ENCODE measurements at regions not wholly inside any gene's neighbourhood (a gene's known extent, or its start where the extent isn't known, plus 50 kb on each side); places are given as distances from the start of the nearest gene placed in this dataset.
"Not testable (repeated sequence)": the region's sequence is repeated elsewhere in the genome, so short reads cannot be mapped to it uniquely, and the experiment has no call there.

DNA sequence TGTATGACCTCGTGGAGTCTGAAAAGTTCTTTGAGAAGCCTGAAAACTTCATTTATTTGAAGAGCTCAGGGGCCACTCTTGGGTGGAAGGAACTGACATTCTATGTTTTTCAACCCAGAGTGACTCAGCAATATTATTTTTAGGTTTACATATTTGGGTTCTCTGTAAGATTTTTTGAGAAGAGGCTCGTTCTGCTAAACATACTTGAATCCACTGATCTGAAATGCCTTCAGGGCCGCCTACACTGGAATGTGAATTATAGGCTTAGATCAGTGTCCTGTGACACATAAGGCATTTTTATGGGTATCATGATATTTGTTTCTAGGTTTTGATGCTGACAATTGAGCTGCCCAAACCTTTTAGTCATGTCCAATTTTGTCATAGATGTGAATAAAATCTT is 86.2 kb downstream of the PSAT1 start:
- DNase-seq: no peak

DNA sequence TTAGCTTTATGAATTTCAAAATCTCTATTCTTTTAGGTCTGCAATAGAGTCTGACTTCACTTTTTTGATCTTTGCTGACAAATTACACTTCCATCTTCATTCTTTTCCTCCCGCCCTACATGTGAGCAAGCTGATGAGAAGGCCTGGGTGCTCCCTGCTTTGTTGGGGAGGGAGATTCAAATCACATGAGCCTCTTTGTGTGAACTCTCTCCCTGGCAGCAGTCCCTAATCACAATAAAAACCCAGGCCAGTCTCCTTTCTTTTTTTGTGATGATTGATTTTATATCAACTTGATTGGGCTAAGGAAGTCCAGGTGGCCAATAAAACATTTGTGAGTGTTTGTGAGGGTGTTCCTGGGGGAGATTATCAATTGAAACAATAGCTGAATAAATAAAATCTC is 89.4 kb downstream of the PSAT1 start:
- DNase-seq: no peak

GRCh38 chr9:78386773-78387172 is 89.8 kb downstream of the PSAT1 start:
- no peak for DNase-seq

DNA sequence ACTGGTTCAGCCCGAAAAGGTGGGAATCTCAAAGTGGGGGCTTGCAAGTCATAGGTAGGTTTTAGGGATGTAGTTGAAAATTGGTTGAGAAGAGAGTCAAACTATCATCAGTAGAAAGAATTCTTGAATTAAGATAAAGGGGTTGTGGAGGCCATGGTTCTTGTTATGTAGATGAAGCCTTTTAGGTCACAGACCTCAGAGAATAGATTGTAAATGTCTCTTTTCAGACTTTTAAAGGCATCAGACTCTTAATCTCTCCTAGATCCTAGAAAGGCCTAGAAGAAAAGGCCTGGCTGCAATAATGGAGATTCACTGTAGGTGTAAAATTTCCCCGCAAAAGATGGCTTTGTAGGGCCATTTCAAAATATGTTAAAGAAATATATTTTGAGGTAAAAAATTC is 96.4 kb downstream of the PSAT1 start:
- DNase-seq: no peak

- DNase-seq: no peak
These were observed 97.0 kb downstream of the PSAT1 start for GRCh38 chr9:78393932-78394331.

GRCh38 chr9:78396087-78396486 is 99.2 kb downstream of the PSAT1 start:
- DNase-seq: no peak

- DNase-seq: no peak
These were observed 100.1 kb downstream of the PSAT1 start for GRCh38 chr9:78397045-78397444.

- DNase-seq: peak; percentile 27
These were observed 100.5 kb downstream of the PSAT1 start for GRCh38 chr9:78397454-78397853.

GRCh38 chr9:78399153-78399552 is 102.2 kb downstream of the PSAT1 start:
- no peak for DNase-seq

- no peak for DNase-seq
These were observed 103.6 kb downstream of the PSAT1 start for GRCh38 chr9:78400496-78400895.

- no peak for DNase-seq
These were observed 108.5 kb downstream of the PSAT1 start for GRCh38 chr9:78405461-78405860.

- no peak for DNase-seq
These were observed 109.2 kb downstream of the PSAT1 start for GRCh38 chr9:78406146-78406545.

DNA sequence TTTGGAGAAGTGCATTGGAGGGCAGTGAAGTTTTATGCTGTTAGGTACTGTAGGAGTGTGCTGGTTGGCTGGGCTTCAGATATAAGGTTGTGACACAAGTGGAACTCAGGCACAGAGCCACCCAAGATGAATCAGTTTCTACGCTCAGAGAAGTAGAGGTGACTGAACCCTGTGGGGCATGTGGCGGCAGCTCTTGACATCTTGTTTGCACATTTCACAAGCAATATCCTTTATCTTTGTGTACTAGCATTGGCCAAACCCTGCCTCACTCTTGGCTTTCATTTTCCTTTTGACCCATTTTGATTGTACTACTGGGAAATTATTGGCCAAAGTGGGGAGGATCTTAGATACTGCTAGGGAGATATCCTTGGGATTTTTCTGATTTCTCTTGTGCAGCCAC is 110.0 kb downstream of the PSAT1 start:
- no peak for DNase-seq

GRCh38 chr9:78407636-78408312 is 110.8 kb downstream of the PSAT1 start:
- no peak for DNase-seq

DNA sequence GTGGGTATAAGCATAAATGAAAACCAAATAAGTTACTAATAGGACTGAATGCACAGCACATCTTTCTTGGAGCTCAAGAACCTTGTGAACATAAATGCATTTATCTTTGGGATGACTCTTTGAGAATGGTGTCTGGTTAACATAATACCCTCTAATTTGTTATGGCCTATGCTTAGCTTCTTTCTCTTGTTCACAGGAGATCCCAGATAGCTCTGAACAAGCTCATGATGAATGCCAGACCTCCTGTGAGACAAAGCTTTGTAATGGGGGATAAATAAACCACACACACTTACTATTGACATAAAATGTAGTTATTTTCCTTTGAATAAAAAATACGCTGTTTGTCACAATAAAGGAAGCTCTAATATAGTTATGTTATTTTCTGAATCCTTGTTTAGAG is 111.5 kb downstream of the PSAT1 start:
- DNase-seq: no peak

DNA sequence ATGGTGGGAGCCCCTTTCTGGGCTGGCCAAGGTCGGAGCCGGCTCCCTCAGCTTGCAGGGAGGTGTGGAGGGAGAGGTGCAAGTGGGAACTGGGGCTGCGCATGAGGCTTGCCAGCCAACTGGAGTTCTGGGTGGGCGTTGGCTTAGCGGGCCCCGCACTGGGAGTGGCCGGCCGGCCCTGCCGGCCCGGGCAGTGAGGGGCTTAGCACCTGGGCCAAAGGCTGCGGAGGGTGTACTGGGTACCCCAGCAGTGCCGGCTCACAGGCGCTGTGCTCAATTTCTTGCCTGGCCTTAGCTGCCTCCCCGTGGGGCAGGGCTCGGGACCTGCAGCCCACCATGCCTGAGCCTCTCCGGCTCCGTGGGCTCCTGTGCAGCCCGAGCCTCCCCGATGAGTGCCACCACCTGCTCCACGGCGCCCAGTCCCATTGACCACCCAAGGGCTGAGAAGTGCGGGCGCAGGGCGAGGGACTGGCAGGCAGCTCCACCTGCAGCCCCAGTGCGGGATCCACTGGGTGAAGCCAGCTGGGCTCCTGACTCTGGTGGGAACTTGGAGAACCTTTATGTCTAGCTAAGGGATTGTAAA is 113.1 kb downstream of the PSAT1 start:
- DNase-seq: not testable (repeated sequence)

DNA sequence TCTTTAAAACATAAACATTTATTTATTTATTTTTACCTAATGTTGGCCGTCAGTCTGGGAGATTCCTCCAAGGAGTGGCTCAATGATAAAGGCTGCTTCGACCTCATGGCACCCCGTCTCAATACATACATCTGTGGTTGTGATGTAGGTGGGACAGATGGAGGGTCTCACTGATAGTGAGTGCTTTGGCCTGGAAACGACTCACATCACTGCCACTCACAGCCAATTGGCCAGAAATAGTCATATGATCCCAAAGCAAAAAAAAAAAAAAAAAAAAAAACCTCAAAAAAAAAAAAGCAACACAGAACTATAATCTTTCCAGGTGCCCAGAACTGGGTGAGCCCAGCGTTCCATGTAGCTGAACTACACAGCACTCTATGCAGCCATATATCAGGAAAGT is 125.4 kb downstream of the PSAT1 start:
- DNase-seq: no peak

GRCh38 chr9:78424299-78424698 is 127.4 kb downstream of the PSAT1 start:
- no peak for DNase-seq

DNA sequence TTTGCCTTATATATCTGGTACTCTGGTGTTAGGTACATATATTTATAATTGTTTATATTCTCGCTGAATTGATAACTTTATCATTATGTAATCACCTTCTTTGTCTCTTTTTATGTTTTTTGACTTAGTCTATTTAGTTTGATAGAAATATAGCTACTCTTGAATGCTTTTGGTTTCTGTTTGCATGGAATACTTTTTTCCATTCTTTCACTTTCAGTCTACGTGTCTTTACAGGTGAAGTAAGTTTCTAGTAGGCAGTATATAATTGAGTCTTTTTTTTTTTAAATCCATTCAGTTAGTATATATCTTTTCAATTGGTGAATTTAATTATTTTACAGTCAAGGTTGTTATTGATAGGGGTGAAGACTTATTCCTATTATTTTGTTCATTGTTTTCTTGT is 131.7 kb downstream of the PSAT1 start:
- DNase-seq: no peak

DNA sequence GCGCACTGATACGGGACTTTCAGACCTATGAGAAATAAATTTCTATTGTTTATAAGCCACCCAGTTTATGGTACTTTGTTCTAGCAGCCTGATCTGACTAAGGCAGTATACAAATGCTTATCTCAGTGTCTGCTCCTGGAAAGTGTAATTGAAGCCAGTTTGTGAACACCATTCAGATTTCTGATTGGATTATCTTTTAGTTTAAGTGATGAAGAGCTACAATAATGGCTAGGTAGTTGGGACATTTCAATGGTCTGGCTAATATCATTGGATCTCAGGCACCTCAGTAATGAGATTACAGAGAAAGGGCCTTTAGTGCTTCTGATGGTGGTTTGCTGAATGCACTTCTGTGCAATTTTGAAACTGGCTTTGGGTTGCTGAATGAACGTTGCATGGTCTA is 133.5 kb downstream of the PSAT1 start:
- DNase-seq: no peak

DNA sequence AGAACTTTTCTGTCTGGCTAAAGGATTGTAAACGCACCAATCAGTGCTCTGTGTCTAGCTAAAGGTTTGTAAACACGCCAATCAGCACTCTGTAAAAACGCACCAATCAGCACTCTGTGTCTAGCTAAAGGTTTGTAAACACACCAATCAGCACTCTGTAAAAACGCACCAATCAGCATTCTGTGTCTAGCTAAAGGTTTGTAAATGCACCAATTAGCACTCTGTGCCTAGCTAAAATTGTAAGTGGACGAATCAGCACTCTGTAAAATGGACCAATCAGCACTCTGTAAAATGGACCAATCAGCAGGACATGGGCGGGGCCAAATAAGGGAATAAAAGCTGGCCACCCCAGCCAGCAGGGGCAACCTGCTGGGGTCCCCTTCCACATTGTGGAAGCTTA is 134.1 kb downstream of the PSAT1 start:
- not testable (repeated sequence) for DNase-seq

- DNase-seq: no peak
These were observed 139.9 kb downstream of the PSAT1 start for GRCh38 chr9:78436873-78437272.

GRCh38 chr9:78437296-78437695 is 140.4 kb downstream of the PSAT1 start:
- no peak for DNase-seq

DNA sequence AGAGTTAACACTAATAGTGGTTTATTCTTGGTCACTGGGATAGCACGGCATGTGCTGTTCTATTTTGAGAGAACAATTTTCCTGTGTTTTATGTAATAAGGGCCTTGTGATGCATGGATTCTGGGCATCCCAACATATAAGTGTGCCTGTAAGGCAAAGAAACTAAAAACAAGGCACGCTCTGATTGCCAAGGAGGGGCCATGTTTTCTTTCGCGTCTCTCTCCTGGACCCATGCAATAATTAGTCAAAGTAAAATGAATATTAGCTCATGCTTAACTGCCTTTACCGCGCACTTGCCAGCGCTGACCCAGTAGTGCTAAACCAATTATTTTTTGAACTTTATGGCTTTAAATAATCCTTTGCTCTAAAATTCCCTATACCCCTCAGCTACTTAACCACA is 140.9 kb downstream of the PSAT1 start:
- no peak for DNase-seq

DNA sequence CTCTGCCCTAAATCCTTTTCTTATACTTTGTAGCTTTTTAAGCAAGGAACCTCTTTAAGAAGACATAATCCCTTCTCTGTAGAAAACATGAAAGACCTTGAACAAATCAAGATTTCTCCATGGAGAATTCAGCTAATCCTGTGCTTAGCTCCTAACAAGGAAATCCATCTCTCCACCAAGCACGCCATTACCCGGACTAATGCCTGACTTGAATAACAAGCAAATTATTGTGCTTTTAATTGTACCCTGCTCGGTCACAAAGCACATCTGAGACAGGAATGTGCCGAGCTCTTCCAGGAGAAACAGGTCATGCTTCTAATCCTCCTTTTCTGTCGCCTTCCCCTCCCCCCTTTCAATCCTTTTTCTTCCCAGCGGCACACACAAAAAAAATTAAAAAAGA is 141.3 kb downstream of the PSAT1 start:
- DNase-seq: no peak
